ENCODE measurements at regions not wholly inside any gene's neighbourhood (a gene's known extent, or its start where the extent isn't known, plus 50 kb on each side); places are given as distances from the start of the nearest gene placed in this dataset.

DNA sequence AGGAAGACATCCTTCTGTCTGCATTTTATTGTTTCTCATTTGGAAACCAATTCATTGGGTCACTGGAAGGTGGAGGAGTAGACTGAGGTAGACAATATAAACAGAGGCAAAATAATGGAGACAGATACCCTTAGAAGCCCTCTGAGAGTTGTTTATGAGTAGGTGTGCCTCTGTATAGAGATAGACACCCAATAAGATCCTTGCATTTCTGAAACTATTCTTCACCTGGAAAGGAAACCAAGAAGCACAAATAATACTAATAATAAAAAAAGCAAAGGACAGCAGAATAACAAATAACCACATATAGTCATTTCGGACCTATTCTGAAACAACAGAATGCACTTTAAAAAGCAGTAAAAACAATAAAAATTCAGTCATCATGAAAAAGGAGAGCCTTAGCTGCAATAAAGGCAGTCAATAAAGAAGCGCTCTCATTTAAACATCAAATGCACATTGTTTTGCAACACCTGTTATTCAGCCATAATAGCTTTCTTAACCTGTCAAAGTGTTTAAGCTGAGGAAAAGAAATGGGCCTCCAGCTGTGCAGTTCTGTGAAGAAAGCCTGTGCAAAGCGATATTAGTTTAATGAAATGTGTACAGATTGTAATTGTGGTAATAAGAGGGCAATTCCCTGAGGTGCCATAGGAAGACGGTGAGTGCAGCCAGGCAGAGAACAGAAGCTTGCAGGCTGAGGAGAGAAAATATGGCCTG is 904.2 kb downstream of the STPG2 start:
- TF ChIP-seq POLR2AphosphoS5 (IDR thresholded peaks at IDR 0.05; ENCODE audit: low read depth), result no peak
- TF ChIP-seq, protein P1, sequence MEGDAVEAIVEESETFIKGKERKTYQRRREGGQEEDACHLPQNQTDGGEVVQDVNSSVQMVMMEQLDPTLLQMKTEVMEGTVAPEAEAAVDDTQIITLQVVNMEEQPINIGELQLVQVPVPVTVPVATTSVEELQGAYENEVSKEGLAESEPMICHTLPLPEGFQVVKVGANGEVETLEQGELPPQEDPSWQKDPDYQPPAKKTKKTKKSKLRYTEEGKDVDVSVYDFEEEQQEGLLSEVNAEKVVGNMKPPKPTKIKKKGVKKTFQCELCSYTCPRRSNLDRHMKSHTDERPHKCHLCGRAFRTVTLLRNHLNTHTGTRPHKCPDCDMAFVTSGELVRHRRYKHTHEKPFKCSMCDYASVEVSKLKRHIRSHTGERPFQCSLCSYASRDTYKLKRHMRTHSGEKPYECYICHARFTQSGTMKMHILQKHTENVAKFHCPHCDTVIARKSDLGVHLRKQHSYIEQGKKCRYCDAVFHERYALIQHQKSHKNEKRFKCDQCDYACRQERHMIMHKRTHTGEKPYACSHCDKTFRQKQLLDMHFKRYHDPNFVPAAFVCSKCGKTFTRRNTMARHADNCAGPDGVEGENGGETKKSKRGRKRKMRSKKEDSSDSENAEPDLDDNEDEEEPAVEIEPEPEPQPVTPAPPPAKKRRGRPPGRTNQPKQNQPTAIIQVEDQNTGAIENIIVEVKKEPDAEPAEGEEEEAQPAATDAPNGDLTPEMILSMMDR (IDR thresholded peaks at IDR 0.05; ENCODE audit: insufficient read depth, low read length), result no peak
- TF ChIP-seq SPI1 (IDR thresholded peaks at IDR 0.05; ENCODE audit: borderline replicate concordance, low read depth), result no peak
- no peak for TF ChIP-seq GABPA (IDR thresholded peaks at IDR 0.05; ENCODE audit: low read depth)

Measured in HL-60 (cell line).